ENCODE measurements at regions not wholly inside any gene's neighbourhood (a gene's known extent, or its start where the extent isn't known, plus 50 kb on each side); places are given as distances from the start of the nearest gene placed in this dataset.
"Not testable (repeated sequence)": the region's sequence is repeated elsewhere in the genome, so short reads cannot be mapped to it uniquely, and the experiment has no call there.

- DNase-seq: no peak
Observed at GRCh38 chr20:51305316-51306052, 237.0 kb downstream of the NFATC2 start.

- DNase-seq: no peak
Observed at GRCh38 chr20:51303731-51304670, 238.5 kb downstream of the NFATC2 start.

DNA sequence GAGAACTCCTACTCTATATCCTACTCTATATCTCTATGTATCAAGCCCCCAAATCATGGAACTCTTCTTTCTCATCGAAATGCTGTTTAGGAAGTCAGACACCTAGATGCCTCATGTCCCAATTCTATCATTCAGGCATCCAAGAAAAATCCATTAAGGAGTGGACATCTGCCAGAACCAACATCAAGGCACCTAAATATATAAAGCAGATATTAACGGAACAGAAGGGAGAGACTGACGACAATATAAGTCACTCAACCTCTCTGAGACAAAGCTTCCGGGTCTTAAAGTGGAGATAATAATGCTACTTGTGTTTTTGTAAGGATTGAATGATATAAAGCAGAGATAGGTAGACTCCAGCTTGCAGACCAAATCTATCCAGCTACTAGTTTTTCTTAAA is 241.5 kb downstream of the NFATC2 start:
- DNase-seq: no peak

GRCh38 chr20:51300104-51300503 is 242.4 kb downstream of the NFATC2 start:
- no peak for DNase-seq

- DNase-seq: no peak
Observed at GRCh38 chr20:51299413-51299812, 243.1 kb downstream of the NFATC2 start.

GRCh38 chr20:51298141-51298749 is 244.3 kb downstream of the NFATC2 start:
- no peak for DNase-seq

- no peak for DNase-seq
Observed at GRCh38 chr20:51287628-51288413, 254.7 kb downstream of the NFATC2 start.

GRCh38 chr20:51286758-51287157 is 255.8 kb downstream of the NFATC2 start:
- DNase-seq: no peak

DNA sequence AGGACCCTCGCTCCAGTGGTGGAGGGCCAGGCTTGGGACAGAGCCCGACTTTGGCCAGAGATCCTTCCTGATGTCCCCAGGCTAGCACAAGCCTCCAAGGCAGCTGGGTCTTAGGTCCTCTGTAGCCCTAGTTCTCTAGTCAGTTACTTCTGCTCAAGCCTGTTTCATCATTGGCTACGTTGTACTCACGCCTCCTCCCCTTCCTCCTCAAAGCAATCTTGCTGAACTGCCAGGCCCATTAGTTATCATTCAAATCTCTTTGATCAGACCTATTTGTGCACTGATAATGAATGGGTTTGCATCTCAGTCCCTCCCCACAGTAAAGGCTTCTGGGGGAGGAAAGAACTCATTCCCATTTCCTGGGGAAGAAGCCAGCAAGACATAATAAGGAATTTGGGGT is 256.8 kb downstream of the NFATC2 start:
- no peak for DNase-seq

DNA sequence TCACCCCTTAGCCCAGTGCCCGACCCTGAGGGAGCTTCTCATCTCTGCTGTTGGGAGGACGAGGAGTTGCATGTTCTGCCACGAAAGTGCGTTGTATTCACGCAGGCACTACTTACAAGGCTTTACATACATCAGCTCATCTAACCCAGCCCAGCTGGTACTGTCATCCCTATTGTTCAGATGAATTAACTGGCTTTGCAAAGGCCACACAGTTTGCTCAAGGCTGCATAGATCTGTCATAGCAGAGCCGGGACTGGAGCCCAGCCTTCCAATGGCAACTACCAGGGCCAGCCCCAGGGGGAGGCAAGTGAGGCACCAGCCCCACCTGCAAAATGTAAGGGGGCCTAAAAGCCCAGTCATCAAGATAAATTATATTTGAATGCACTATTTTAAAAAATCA is 257.6 kb downstream of the NFATC2 start:
- no peak for DNase-seq

GRCh38 chr20:51284176-51284575 is 258.3 kb downstream of the NFATC2 start:
- no peak for DNase-seq

DNA sequence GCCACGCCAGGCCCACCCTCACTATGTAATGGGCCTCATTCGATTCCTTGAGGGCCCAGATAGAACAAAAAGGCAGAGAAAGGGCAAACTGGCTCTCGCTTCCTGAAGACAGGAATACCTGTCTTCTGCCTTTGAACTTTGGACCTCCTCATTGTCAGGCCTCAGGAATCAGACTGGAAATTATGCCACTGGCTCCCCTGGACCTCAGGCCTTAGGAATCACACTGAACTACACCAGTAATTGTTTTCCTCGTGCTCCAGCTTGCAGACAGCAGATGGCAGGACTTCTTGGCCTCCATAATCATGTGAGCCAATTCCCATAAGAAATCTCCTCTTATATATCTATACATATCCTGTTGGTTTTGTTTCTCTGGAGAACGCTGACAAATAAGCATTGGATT is 258.6 kb upstream of the KCNG1 start:
- no peak for DNase-seq

DNA sequence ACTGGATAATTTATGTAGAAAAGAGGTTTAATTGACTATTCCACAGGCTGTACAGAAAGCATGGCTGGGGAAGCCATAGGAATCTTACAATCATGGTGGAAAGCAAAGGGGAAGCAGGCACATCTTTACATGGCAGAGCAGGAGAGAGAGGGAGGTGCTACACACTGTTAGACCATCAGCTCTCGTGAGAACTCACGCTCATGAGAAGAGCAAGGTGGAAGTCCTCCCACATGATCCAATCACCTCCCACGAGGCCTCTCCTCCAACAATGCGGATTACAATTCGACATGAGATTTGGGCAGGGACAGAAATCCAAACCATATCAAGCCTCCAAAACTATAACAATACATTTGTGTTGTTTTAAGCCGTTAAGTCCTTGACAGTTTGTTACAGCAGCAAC is 257.1 kb upstream of the KCNG1 start:
- DNase-seq: no peak

- no peak for DNase-seq
Observed at GRCh38 chr20:51277961-51278360, 255.1 kb upstream of the KCNG1 start.

DNA sequence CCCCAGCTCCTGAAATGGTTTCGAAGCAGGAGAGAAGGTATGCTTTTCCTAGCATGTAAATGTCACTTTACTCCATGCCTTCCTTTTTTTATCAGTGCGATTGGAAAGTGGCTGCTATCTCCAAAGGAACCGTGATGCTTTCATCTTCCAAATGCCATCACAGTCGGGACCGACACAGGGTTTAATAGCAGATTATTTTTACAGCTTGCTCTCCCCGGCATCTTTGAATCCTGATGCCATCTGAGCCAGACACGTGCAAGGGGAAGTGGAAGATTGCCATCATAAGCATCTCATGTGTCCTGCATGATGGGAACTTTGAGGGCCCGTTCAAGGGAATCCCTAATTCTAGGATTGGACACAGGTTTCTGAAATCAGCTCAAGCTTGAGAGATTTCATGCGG is 253.4 kb upstream of the KCNG1 start:
- DNase-seq: no peak

DNA sequence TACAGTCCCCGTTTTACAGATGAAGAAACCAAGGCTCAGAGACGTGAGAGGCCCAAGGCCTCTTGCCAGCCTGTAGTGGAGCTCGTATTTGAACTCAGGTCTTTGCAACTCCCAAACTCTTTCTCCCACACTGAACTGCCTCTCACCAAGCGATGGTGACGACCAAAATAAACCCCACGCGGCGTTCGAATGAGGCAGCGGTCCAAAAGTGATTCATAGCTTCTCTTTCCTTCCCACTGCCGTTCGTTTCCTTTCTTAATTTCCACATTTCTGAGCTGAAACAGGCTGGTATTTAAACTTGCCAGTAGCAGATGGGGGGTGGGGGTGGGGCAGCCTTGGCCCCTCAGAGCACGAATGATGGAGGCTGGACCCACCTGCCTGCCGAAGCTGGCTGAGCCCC is 252.9 kb upstream of the KCNG1 start:
- DNase-seq: peak; percentile 38

- DNase-seq: no peak
Observed at GRCh38 chr20:51275181-51275580, 252.3 kb upstream of the KCNG1 start.

GRCh38 chr20:51272401-51272800 is 249.5 kb upstream of the KCNG1 start:
- peak; percentile 64 for DNase-seq

GRCh38 chr20:51271931-51272330 is 249.0 kb upstream of the KCNG1 start:
- DNase-seq: no peak

- not testable (repeated sequence) for DNase-seq
Observed at GRCh38 chr20:51271289-51271688, 248.4 kb upstream of the KCNG1 start.

GRCh38 chr20:51269671-51270070 is 246.8 kb upstream of the KCNG1 start:
- no peak for DNase-seq

DNA sequence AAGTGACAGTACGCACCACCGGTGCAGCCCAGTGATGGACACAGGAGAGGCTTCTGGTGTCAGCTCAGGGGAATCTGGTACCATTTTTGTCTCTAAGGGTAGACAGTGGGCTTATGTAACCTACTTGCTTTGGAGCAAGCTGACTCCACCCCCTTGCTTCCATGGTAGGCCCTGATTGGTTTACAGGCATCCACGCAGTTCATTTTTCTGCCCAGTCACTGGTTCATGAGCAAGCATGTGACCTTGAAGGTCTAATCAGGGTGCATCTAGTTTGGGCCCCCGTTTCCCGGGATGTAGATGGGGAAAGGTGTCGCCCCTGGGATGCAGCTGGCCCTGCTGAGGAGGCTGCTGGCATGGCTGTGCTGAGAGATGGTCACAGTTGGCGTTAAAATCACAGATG is 244.8 kb upstream of the KCNG1 start:
- no peak for DNase-seq

DNA sequence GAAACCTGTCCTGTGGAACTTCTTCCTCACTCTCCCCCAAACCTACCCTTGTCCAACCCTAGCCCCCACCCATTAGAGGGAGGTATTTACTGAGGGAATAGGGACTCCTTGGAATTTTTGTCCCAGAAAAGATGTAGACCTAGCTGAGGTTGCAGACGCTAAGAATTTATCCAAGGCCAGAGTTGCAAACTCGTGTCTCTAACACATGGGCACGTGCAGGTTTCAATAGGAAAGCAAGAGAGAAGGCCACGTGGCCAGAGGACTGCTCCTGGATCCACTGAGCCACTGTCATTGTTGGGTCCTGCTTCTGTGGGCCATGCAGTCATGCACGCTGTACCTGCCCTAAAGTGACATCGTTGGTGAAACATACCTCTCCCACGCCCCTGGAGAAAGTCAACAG is 243.4 kb upstream of the KCNG1 start:
- DNase-seq: no peak

Measured in fibroblast of skin of scalp (primary cell).